ENCODE measurements at regions not wholly inside any gene's neighbourhood (a gene's known extent, or its start where the extent isn't known, plus 50 kb on each side); places are given as distances from the start of the nearest gene placed in this dataset.

GRCh38 chr7:96870185-96870584, 135.2 kb upstream of the DLX6 start:
- TF ChIP-seq CTCF (IDR thresholded peaks at IDR 0.05) = no peak
- TF ChIP-seq EP300 (IDR thresholded peaks at IDR 0.05; ENCODE audit: low read depth) = no peak
- TF ChIP-seq POLR2A (IDR thresholded peaks at IDR 0.05) = no peak
- TF ChIP-seq POLR2AphosphoS5 (IDR thresholded peaks at IDR 0.05) = no peak

Measured in transverse colon (tissue), 4 donors.